Adrenal gland (tissue), 9 donors: ENCODE measurements at regions not wholly inside any gene's neighbourhood (a gene's known extent, or its start where the extent isn't known, plus 50 kb on each side); places are given as distances from the start of the nearest gene placed in this dataset.

Experiments
- DNase-seq, 7 donors: peaks; one replicate each; pipeline ENCODE4 v3.0.0-alpha.2; 2019 to 2020
- H3K27ac ChIP-seq, 5 donors: fragments of 200-600 bp; sonication (generic) in 4 of 5; 1 replicate in 3 of 5; 2 replicates in 2 of 5; pipeline versions ENCODE4 v1.5.1 to v1.8.0; 2016 to 2020; ENCODE audit warnings: mild to moderate bottlenecking in 1 of 5
- H3K27me3 ChIP-seq: fragments of 200-600 bp; 2 replicates; pipeline ENCODE4 v1.8.0; 2021
- H3K36me3 ChIP-seq, 2 donors: fragments of 200-600 bp; replicated peaks in 1 of 2; 1 replicate in 1 of 2; 2 replicates in 1 of 2; pipeline versions ENCODE4 v1.5.1 to v1.8.0; 2018 to 2022
- H3K4me1 ChIP-seq, 2 donors: fragments of 200-600 bp; replicated peaks in 1 of 2; 1 replicate in 1 of 2; 2 replicates in 1 of 2; pipeline versions ENCODE4 v1.5.1 to v1.8.0; 2018 to 2021
- H3K4me3 ChIP-seq, 4 donors: fragments of 200-600 bp; sonication (generic) in 3 of 4; one replicate each; pipeline ENCODE4 v1.5.1; 2016 to 2018
- H3K9me3 ChIP-seq, 3 donors: fragments of 200-600 bp; sonication (generic) in 1 of 3; replicated peaks in 1 of 3; 1 replicate in 2 of 3; 2 replicates in 1 of 3; pipeline versions ENCODE4 v1.5.1 to v1.8.0; 2016 to 2021
- POLR2A ChIP-seq, 2 donors: fragments of 450-650 bp; IDR thresholded peaks; one replicate each; pipeline ENCODE4 v1.6.1; 2017; ENCODE audit warnings: antibody characterized with exemption in 2 of 2, mild to moderate bottlenecking in 2 of 2, moderate library complexity in 1 of 2
- WGBS, 4 donors: extraction: QIAGEN DNeasy Blood & Tissue Kit in 2 of 4; methylation state at CpG; one replicate each; pipeline versions ENCODE4 v1.1.5 to v1.1.7; 2013 to 2017; 5-methylcytosine and 5-hydroxymethylcytosine counted together
- intact Hi-C, 2 donors: fragments of 100-400 bp; cut with DNase I; formaldehyde crosslinking; loops; one replicate each; pipeline versions ENCODE4 v1.14.1 to v1.15.0; 2022 to 2023
- TF ChIP-seq, protein P1 (sequence below), 6 experiments: fragments of 450-650 bp in 4 of 6; fragments of 200-600 bp in 2 of 6; sonication (generic) in 1 of 6; IDR thresholded peaks; 1 replicate in 5 of 6; 2 replicates in 1 of 6; pipeline versions ENCODE4 v1.5.1 to v1.8.0; 2016 to 2021; ENCODE audit warnings: antibody characterized with exemption in 6 of 6, mild to moderate bottlenecking in 2 of 6, moderate library complexity in 1 of 6
- donor health status: healthy with polysubstance abuse.
- donor health status: Bipolar disorder and iron deficiency.
- donor health status: DM: yes; HTN: yes; CAD: no.
- donor health status: DM: no; HTN: no; CAD: no.
- donor health status: DM: no; HTN: no; CAD: no.

DNA sequence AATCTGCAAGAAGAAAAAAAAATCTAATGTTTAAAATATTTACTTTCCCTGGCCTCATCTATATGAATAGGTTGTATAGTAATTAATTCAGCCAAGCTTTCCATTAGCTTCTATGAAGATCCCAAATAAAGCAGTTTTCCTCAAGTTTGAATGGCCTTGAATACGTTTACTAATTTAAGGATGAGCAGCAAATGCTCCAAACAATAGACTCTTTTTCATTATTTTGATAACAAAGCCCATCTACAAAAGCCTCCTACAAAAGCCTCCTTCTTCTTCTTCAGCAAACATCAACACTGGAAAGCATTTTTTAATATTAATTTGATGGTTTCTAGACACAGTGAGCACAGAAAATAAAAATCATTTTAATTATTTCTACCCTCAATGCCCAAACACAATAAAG, 1130.3 kb upstream of the CNTN5 start:
- intact Hi-C loops = no loop called here
- H3K27me3 ChIP-seq = no peaks in the 10 kb centered on the region
- WGBS, 4 donors = 46 to 54% (median 49%) methylated on average over 1 of the region's 1 CpG
- H3K4me1 ChIP-seq = no peaks in the 10 kb centered on the region
- no peaks in the 10 kb centered on the region for H3K9me3 ChIP-seq
- H3K4me3 ChIP-seq = no peak overlapping the region
- no peak overlapping the region for H3K27ac ChIP-seq
- H3K36me3 ChIP-seq = no peaks in the 10 kb centered on the region
- no peak for DNase-seq
- TF ChIP-seq POLR2A (IDR thresholded peaks at IDR 0.05) = no peak
- TF ChIP-seq, protein P1, sequence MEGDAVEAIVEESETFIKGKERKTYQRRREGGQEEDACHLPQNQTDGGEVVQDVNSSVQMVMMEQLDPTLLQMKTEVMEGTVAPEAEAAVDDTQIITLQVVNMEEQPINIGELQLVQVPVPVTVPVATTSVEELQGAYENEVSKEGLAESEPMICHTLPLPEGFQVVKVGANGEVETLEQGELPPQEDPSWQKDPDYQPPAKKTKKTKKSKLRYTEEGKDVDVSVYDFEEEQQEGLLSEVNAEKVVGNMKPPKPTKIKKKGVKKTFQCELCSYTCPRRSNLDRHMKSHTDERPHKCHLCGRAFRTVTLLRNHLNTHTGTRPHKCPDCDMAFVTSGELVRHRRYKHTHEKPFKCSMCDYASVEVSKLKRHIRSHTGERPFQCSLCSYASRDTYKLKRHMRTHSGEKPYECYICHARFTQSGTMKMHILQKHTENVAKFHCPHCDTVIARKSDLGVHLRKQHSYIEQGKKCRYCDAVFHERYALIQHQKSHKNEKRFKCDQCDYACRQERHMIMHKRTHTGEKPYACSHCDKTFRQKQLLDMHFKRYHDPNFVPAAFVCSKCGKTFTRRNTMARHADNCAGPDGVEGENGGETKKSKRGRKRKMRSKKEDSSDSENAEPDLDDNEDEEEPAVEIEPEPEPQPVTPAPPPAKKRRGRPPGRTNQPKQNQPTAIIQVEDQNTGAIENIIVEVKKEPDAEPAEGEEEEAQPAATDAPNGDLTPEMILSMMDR (IDR thresholded peaks at IDR 0.05) = no peak

DNA sequence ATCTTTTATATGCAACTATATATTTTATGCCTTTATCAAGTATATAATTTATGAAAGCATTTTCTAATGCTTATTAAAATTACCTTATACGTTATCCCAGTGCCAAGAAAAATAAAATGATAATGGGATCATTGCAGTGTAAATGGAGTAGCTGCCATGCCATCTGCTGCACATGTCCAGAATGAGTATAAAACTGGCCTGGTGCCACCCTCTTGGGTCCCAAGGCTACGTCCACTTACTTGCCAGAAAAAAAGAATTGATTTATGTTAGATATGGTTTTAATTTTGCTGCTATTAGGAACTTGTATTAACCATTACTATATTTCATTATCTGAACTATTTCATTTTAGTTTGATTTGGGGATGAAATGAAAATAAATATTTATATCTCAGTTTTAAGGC, 1127.1 kb upstream of the CNTN5 start:
- no peak overlapping the region for H3K27ac ChIP-seq
- DNase-seq = peak in 5 of 7 donors; percentile 22 to 58 (median 34)
- H3K27me3 ChIP-seq = no peaks in the 10 kb centered on the region
- TF ChIP-seq, protein P1 (IDR thresholded peaks at IDR 0.05) = no peak
- TF ChIP-seq POLR2A (IDR thresholded peaks at IDR 0.05) = no peak
- no peaks in the 10 kb centered on the region for H3K36me3 ChIP-seq
- no peaks in the 10 kb centered on the region for H3K9me3 ChIP-seq
- no peak overlapping the region for H3K4me3 ChIP-seq
- intact Hi-C loops = no loop called here
- no peaks in the 10 kb centered on the region for H3K4me1 ChIP-seq
- 19 to 37% (median 30%) methylated on average over 2 of the region's 2 CpGs for WGBS, 4 donors

DNA sequence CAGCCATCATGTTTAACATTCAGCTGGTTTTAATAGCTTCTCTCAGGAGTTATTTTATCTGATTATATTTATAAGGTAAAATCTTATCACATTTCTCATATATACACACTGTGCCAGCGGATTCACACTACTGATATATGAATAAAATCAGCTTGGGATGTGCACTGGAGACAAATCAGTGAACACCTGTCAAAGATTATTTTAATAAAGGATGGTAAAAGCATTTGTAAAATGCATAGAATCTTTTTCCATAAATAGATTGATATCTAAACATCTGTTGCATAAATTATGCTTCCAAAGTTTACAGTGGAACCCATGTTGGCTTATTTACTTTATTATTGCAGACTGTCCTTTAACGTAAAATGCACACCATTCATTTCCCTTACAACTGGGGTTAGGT, 1125.8 kb upstream of the CNTN5 start:
- Histone ChIP-seq H3K27me3 (no peaks in the 10 kb centered on the region), H3K4me1 (no peaks in the 10 kb centered on the region), H3K27ac (no peak overlapping the region), H3K36me3 (no peaks in the 10 kb centered on the region), H3K9me3 (no peaks in the 10 kb centered on the region), H3K4me3 (no peak overlapping the region)
- intact Hi-C loops = no loop called here
- TF ChIP-seq POLR2A (IDR thresholded peaks at IDR 0.05) = no peak
- TF ChIP-seq, protein P1 (IDR thresholded peaks at IDR 0.05) = no peak
- DNase-seq = no peak
- WGBS, 4 donors = 83 to 86% (median 84%) methylated on average over 2 of the region's 2 CpGs

DNA sequence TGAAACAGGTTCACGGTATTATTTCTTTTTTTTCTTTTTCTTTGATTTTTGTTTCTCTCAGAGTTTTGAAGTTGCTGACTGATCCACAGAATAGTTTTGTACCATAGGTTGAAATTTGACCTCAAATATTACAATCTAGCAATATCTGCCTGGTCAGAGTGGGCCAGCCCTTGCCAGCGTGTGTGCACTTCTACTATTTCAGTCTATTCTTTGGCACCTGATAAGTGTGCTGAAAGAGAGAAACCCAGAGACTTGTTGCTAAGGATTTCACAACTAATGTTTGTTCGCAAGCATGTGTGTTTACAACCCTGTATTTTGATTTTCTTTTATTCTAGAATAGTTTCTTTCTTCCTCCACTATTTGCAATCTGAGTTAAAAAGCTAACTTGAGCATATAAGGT, 1125.2 kb upstream of the CNTN5 start:
- no peaks in the 10 kb centered on the region for H3K4me1 ChIP-seq
- DNase-seq = no peak
- H3K36me3 ChIP-seq = no peaks in the 10 kb centered on the region
- 88 to 94% (median 89%) methylated on average over 3 of the region's 3 CpGs for WGBS, 4 donors
- no peaks in the 10 kb centered on the region for H3K27me3 ChIP-seq
- no peaks in the 10 kb centered on the region for H3K9me3 ChIP-seq
- intact Hi-C loops = no loop called here
- H3K27ac ChIP-seq = no peak overlapping the region
- H3K4me3 ChIP-seq = no peak overlapping the region
- TF ChIP-seq, protein P1 (IDR thresholded peaks at IDR 0.05) = no peak
- no peak for TF ChIP-seq POLR2A (IDR thresholded peaks at IDR 0.05)
